SU-DHL-6 (cell line): ENCODE measurements at regions not wholly inside any gene's neighbourhood (a gene's known extent, or its start where the extent isn't known, plus 50 kb on each side); places are given as distances from the start of the nearest gene placed in this dataset.

Experiments
- EZH2phosphoT487 ChIP-seq: fragments of 200-600 bp; sonication (generic), shearing (Covaris generic); conservative IDR thresholded peaks from 2 replicates; pipeline ENCODE4 v1.6.1; 2018; ENCODE audit warnings: mild to moderate bottlenecking, antibody characterized with exemption, low read length, moderate library complexity, mixed read lengths
- TF ChIP-seq, protein P1 (sequence below): fragments of 200-600 bp; sonication (generic); IDR thresholded peaks from one replicate; pipeline ENCODE4 v1.5.1; 2017; ENCODE audit warnings: antibody characterized with exemption, mild to moderate bottlenecking, low read length, moderate library complexity; ENCODE audit not compliant: insufficient read depth, poor library complexity, severe bottlenecking

DNA sequence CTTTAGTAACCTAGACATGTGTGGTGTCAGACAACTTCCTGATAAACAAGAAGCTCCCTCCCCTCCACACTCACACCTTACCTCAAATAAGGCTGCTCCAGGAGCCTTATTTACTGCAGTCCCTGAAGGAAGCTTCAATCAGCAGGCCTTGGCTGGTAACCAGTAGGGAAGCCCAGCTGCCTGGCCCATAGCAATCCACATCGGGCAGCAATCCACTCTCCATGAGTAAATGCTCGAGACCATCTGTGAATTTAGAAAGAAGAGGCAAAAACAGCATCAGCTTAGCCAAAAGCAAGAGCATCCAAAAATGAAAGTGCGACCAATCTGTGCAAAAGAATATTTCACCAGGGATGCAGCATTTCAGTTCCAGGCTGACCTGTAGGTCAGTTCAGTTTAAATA lies 213.3 kb upstream of the TUSC1 start:
- TF ChIP-seq, protein P1, sequence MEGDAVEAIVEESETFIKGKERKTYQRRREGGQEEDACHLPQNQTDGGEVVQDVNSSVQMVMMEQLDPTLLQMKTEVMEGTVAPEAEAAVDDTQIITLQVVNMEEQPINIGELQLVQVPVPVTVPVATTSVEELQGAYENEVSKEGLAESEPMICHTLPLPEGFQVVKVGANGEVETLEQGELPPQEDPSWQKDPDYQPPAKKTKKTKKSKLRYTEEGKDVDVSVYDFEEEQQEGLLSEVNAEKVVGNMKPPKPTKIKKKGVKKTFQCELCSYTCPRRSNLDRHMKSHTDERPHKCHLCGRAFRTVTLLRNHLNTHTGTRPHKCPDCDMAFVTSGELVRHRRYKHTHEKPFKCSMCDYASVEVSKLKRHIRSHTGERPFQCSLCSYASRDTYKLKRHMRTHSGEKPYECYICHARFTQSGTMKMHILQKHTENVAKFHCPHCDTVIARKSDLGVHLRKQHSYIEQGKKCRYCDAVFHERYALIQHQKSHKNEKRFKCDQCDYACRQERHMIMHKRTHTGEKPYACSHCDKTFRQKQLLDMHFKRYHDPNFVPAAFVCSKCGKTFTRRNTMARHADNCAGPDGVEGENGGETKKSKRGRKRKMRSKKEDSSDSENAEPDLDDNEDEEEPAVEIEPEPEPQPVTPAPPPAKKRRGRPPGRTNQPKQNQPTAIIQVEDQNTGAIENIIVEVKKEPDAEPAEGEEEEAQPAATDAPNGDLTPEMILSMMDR, result no peak
- TF ChIP-seq EZH2phosphoT487, result no peak
